OCI-LY3 (cell line): ENCODE measurements at regions not wholly inside any gene's neighbourhood (a gene's known extent, or its start where the extent isn't known, plus 50 kb on each side); places are given as distances from the start of the nearest gene placed in this dataset.

ENCODE experiments used
- H2AFZ ChIP-seq: fragments of 200-600, 300-600 bp; shearing (Covaris generic); 2 replicates; pipeline ENCODE4 v1.6.0; 2014; ENCODE audit warnings: antibody characterized with exemption, low read depth, low read length
- H3K27ac ChIP-seq: fragments of 200-600, 300-600 bp; sonication (generic); 2 replicates; pipeline ENCODE4 v1.5.1; 2014; ENCODE audit warnings: mild to moderate bottlenecking, low read length, moderate library complexity, mixed read lengths
- H3K27me3 ChIP-seq: fragments of 200-600, 300-600 bp; sonication (generic); 2 replicates; pipeline ENCODE4 v1.6.1; 2014; ENCODE audit warnings: low read depth, low read length, mixed read lengths
- H3K36me3 ChIP-seq: fragments of 200-600, 300-600 bp; sonication (generic); replicated peaks from 2 replicates; pipeline ENCODE3; 2014; ENCODE audit warnings: low read depth, low read length, mixed read lengths
- H3K4me1 ChIP-seq: fragments of 300-600, 200-600 bp; sonication (generic); 2 replicates; pipeline ENCODE4 v1.6.1; 2014; ENCODE audit warnings: low read length, mixed read lengths
- H3K4me2 ChIP-seq: fragments of 200-600, 300-600 bp; sonication (generic); 2 replicates; pipeline ENCODE4 v1.6.1; 2014; ENCODE audit warnings: low read length, mixed read lengths
- H3K4me3 ChIP-seq: fragments of 300-600, 200-600 bp; sonication (generic); 2 replicates; pipeline ENCODE4 v1.5.1; 2014; ENCODE audit warnings: antibody characterized with exemption, mild to moderate bottlenecking, low read length, moderate library complexity
- H3K79me2 ChIP-seq: fragments of 300-600, 200-600 bp; shearing (Covaris generic); 2 replicates; pipeline ENCODE4 v1.6.1; 2014; ENCODE audit warnings: mild to moderate bottlenecking, low read length, mixed read lengths
- H3K9ac ChIP-seq: fragments of 300-600, 200-600 bp; shearing (Covaris generic); 2 replicates; pipeline ENCODE4 v1.6.0; 2014; ENCODE audit warnings: mild to moderate bottlenecking, low read length, moderate library complexity
- H3K9me3 ChIP-seq: fragments of 200-600, 300-600 bp; shearing (Covaris generic); 2 replicates; pipeline ENCODE4 v1.6.1; 2014; ENCODE audit warnings: low read length, mixed read lengths; ENCODE audit not compliant: insufficient read depth
- H4K20me1 ChIP-seq: fragments of 200-600, 300-600 bp; sonication (generic); 2 replicates; pipeline ENCODE4 v1.6.1; 2016; ENCODE audit warnings: low read length, mixed read lengths; ENCODE audit not compliant: insufficient read depth
- EZH2phosphoT487 ChIP-seq: fragments of 200-600 bp; shearing (Covaris generic); IDR thresholded peaks from 2 replicates; pipeline ENCODE4 v1.6.1; 2018; ENCODE audit warnings: antibody characterized with exemption, mixed run types, low read depth
- TF ChIP-seq, protein P1 (sequence below): fragments of 200-600, 300-600 bp; sonication (generic); IDR thresholded peaks from 2 replicates; pipeline ENCODE4 v1.5.1; 2014; ENCODE audit warnings: antibody characterized with exemption, low read length, low read depth

- no peaks in the 10 kb centered on the region for H3K9me3 ChIP-seq
- H3K36me3 ChIP-seq, result no peaks in the 10 kb centered on the region
- no peak overlapping the region for H2AFZ ChIP-seq
- no peaks in the 10 kb centered on the region for H4K20me1 ChIP-seq
- H3K4me2 ChIP-seq, result no peak overlapping the region
- TF ChIP-seq, protein P1, sequence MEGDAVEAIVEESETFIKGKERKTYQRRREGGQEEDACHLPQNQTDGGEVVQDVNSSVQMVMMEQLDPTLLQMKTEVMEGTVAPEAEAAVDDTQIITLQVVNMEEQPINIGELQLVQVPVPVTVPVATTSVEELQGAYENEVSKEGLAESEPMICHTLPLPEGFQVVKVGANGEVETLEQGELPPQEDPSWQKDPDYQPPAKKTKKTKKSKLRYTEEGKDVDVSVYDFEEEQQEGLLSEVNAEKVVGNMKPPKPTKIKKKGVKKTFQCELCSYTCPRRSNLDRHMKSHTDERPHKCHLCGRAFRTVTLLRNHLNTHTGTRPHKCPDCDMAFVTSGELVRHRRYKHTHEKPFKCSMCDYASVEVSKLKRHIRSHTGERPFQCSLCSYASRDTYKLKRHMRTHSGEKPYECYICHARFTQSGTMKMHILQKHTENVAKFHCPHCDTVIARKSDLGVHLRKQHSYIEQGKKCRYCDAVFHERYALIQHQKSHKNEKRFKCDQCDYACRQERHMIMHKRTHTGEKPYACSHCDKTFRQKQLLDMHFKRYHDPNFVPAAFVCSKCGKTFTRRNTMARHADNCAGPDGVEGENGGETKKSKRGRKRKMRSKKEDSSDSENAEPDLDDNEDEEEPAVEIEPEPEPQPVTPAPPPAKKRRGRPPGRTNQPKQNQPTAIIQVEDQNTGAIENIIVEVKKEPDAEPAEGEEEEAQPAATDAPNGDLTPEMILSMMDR, result no peak
- no peak for TF ChIP-seq EZH2phosphoT487
- no peaks in the 10 kb centered on the region for H3K79me2 ChIP-seq
- H3K9ac ChIP-seq, result no peak overlapping the region
- peaks cover 59% of the 10 kb centered on the region for H3K27me3 ChIP-seq
- no peak overlapping the region for H3K27ac ChIP-seq
- H3K4me3 ChIP-seq, result no peak overlapping the region
- no peaks in the 10 kb centered on the region for H3K4me1 ChIP-seq
Measured at GRCh38 chr16:86195863-86196630, 297.1 kb downstream of the IRF8 start.

DNA sequence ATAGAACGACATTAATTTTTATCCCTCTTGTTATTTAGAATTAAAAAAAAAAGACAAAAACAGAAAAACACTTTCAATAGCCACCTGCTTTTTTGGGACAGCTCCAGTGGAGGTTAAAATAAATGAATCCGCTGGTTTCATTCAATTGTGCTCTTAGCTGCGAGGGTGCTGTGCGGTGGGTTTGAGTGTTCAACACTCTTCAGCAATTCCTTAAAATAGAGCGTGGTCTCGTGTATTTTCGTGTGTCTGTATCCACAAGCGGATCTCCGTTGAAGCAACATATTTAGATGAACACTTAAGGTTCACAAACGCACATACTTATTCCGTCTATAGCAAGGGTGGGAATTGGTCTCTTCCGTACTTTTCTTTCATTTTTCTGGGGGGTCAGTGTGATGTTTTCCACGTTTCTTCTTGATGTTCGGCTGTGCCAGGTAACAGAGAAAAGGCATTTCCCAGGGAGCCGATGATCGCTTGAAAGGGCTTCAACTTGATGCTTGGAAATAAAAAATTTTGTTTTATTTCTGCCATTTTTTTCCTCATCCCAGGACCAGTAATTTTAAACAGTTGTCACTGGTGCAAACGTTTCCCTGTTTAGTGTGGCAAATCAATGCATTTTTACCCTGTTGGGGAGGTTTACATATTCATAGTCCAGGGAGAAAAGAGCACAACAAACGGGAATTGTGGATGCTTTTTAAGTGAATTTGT lies 297.9 kb downstream of the IRF8 start:
- no peak overlapping the region for H3K27ac ChIP-seq
- no peak for TF ChIP-seq EZH2phosphoT487
- TF ChIP-seq, protein P1, result no peak
- no peaks in the 10 kb centered on the region for H4K20me1 ChIP-seq
- H3K27me3 ChIP-seq, result peaks cover 57% of the 10 kb centered on the region
- no peaks in the 10 kb centered on the region for H3K36me3 ChIP-seq
- no peak overlapping the region for H3K4me2 ChIP-seq
- no peaks in the 10 kb centered on the region for H3K9me3 ChIP-seq
- H3K4me3 ChIP-seq, result no peak overlapping the region
- H3K9ac ChIP-seq, result no peak overlapping the region
- no peak overlapping the region for H2AFZ ChIP-seq
- no peaks in the 10 kb centered on the region for H3K79me2 ChIP-seq
- no peaks in the 10 kb centered on the region for H3K4me1 ChIP-seq

DNA sequence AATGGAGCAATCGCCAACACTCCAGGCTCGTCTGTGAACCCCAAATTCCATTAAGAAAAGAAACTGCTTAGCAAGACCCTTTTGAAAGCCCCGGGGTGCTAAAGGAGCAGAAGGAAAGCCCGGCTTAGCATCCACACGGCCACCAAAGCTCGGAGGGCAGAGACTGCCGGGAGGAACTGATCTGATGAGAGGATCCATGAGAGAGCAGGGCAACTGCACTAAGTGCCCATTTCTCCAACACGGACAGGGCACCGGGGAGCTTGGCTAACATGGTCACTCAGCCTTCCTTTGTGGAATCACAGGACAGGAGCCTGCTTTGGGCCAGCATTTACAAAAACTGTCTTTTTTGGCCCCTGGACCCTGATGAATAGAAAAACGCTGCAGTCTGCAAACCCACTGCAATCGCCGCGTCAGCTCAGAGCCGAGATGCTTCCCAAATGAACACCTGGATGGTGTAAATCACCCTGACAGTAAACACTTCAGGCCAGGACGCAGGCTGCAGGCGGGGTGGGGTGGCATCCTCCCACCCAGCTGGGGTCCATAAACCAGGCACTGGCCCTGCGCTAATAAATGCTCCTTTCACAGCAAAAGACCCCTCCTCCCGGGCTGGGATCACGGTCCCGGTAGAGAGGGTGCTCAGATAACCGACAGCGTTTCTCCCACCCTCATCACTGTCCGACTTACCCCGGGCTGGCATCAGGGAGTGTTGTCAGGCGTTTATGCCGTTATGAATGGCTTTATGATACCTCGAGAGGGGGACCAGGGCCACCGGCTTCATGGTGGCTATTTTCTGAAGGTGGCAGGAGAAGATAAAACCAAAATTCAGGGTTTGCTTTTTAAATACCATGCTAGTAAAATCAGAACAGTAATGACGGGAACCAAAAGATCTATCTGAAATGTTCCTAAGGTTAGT lies 299.5 kb downstream of the IRF8 start:
- no peaks in the 10 kb centered on the region for H3K4me1 ChIP-seq
- H3K27me3 ChIP-seq, result peaks cover 62% of the 10 kb centered on the region
- no peak overlapping the region for H3K4me3 ChIP-seq
- no peak overlapping the region for H3K27ac ChIP-seq
- no peaks in the 10 kb centered on the region for H4K20me1 ChIP-seq
- no peak overlapping the region for H3K9ac ChIP-seq
- H3K36me3 ChIP-seq, result no peaks in the 10 kb centered on the region
- TF ChIP-seq, protein P1, result no peak
- H2AFZ ChIP-seq, result no peak overlapping the region
- H3K9me3 ChIP-seq, result no peaks in the 10 kb centered on the region
- H3K4me2 ChIP-seq, result no peak overlapping the region
- no peaks in the 10 kb centered on the region for H3K79me2 ChIP-seq

GRCh38 chr16:86199182-86199581 lies 300.2 kb downstream of the IRF8 start:
- H3K4me3 ChIP-seq, result no peak overlapping the region
- no peak overlapping the region for H3K27ac ChIP-seq
- H4K20me1 ChIP-seq, result no peaks in the 10 kb centered on the region
- no peak overlapping the region for H2AFZ ChIP-seq
- no peaks in the 10 kb centered on the region for H3K9me3 ChIP-seq
- no peaks in the 10 kb centered on the region for H3K79me2 ChIP-seq
- H3K36me3 ChIP-seq, result no peaks in the 10 kb centered on the region
- TF ChIP-seq, protein P1, result no peak
- TF ChIP-seq EZH2phosphoT487, result no peak
- H3K27me3 ChIP-seq, result peaks cover 62% of the 10 kb centered on the region
- H3K4me2 ChIP-seq, result no peak overlapping the region
- no peak overlapping the region for H3K9ac ChIP-seq
- no peaks in the 10 kb centered on the region for H3K4me1 ChIP-seq
